CD14-positive monocyte (primary cell): ENCODE measurements at regions not wholly inside any gene's neighbourhood (a gene's known extent, or its start where the extent isn't known, plus 50 kb on each side); places are given as distances from the start of the nearest gene placed in this dataset.

Experiments
- DNase-seq, 3 donors: peaks; one replicate each; pipeline ENCODE4 v3.0.0-alpha.2; 2011 to 2022
- H2AFZ ChIP-seq: 2 replicates; pipeline ENCODE4 v1.6.0; 2012; ENCODE audit warnings: mild to moderate bottlenecking, low read depth, low read length, inconsistent platforms; ENCODE audit not compliant: insufficient read depth, poor library complexity, severe bottlenecking
- H3K27ac ChIP-seq, 2 donors: 1 replicate in 1 of 2; 2 replicates in 1 of 2; pipeline ENCODE4 v1.5.1; 2012 to 2013; ENCODE audit warnings: low read length in 2 of 2, control low read depth in 1 of 2, inconsistent platforms in 1 of 2, low read depth in 1 of 2, mild to moderate bottlenecking in 1 of 2
- H3K27me3 ChIP-seq, 2 donors: one replicate each; pipeline versions ENCODE4 v1.6.0 to v1.6.1; 2011 to 2013; ENCODE audit warnings: low read length in 2 of 2; ENCODE audit not compliant: control insufficient read depth in 2 of 2, insufficient read depth in 2 of 2
- H3K36me3 ChIP-seq, 2 donors: replicated peaks in 1 of 2; 1 replicate in 1 of 2; 2 replicates in 1 of 2; pipeline versions ENCODE4 v1.5.1 to v1.6.1; 2012 to 2013; ENCODE audit warnings: low read length in 2 of 2, control low read depth in 1 of 2, inconsistent platforms in 1 of 2, mild to moderate bottlenecking in 1 of 2; ENCODE audit not compliant: insufficient read depth in 2 of 2, control insufficient read depth in 1 of 2
- H3K4me1 ChIP-seq, 2 donors: 1 replicate in 1 of 2; 2 replicates in 1 of 2; pipeline versions ENCODE4 v1.5.1 to v1.6.1; 2012 to 2013; ENCODE audit warnings: low read length in 2 of 2, control low read depth in 1 of 2, inconsistent platforms in 1 of 2, mild to moderate bottlenecking in 1 of 2, moderate library complexity in 1 of 2; ENCODE audit not compliant: insufficient read depth in 2 of 2, control insufficient read depth in 1 of 2
- H3K4me2 ChIP-seq: replicated peaks from 2 replicates; pipeline ENCODE3; 2012; ENCODE audit warnings: low read length, moderate library complexity, mild to moderate bottlenecking; ENCODE audit not compliant: poor library complexity, severe bottlenecking; ENCODE audit errors: extremely low read depth
- H3K4me3 ChIP-seq, 3 experiments: fragments of 200-600 bp in 1 of 3; sonication (generic) in 1 of 3; replicated peaks in 1 of 3; 1 replicate in 2 of 3; 2 replicates in 1 of 3; pipeline ENCODE4 v1.5.1; 2011 to 2013; ENCODE audit warnings: low read length in 3 of 3, mild to moderate bottlenecking in 3 of 3, control low read depth in 2 of 3, low read depth in 2 of 3, inconsistent platforms in 1 of 3, moderate library complexity in 1 of 3
- H3K79me2 ChIP-seq: 2 replicates; pipeline ENCODE4 v1.6.0; 2012; ENCODE audit warnings: mild to moderate bottlenecking, control low read depth, inconsistent platforms, low read length, moderate library complexity; ENCODE audit not compliant: insufficient read depth
- H3K9ac ChIP-seq: 2 replicates; pipeline ENCODE4 v1.6.0; 2017; ENCODE audit warnings: low read length, mild to moderate bottlenecking; ENCODE audit not compliant: insufficient read depth, poor library complexity, severe bottlenecking
- H3K9me3 ChIP-seq, 2 donors: replicated peaks in 1 of 2; 1 replicate in 1 of 2; 2 replicates in 1 of 2; pipeline versions ENCODE4 v1.5.1 to v1.6.1; 2012 to 2013; ENCODE audit warnings: low read length in 2 of 2, control low read depth in 1 of 2; ENCODE audit not compliant: control insufficient read depth in 1 of 2, insufficient read depth in 1 of 2
- H4K20me1 ChIP-seq: 2 replicates; pipeline ENCODE4 v1.6.0; 2012; ENCODE audit warnings: mild to moderate bottlenecking, low read length, control low read depth, moderate library complexity; ENCODE audit not compliant: insufficient read depth
- H3K27ac Mint-ChIP-seq, 7 donors: one replicate each; pipeline ENCODE4 v1.8.0; 2020; ENCODE audit warnings: mild to moderate bottlenecking in 7 of 7, mixed read lengths in 7 of 7, moderate library complexity in 6 of 7, inconsistent platforms in 2 of 7
- H3K27me3 Mint-ChIP-seq, 3 donors: one replicate each; pipeline ENCODE4 v1.8.0; 2021 to 2022; ENCODE audit warnings: low read depth in 3 of 3, mild to moderate bottlenecking in 3 of 3, mixed read lengths in 3 of 3, moderate library complexity in 3 of 3, inconsistent platforms in 1 of 3
- H3K36me3 Mint-ChIP-seq, 2 donors: one replicate each; pipeline ENCODE4 v1.8.0; 2020; ENCODE audit warnings: mixed read lengths in 2 of 2, inconsistent platforms in 1 of 2, mild to moderate bottlenecking in 1 of 2
- H3K4me1 Mint-ChIP-seq: one replicate; pipeline ENCODE4 v1.8.0; 2020; ENCODE audit warnings: mild to moderate bottlenecking, mixed read lengths
- H3K4me3 Mint-ChIP-seq, 2 donors: one replicate each; pipeline ENCODE4 v1.8.0; 2020; ENCODE audit warnings: mild to moderate bottlenecking in 2 of 2, mixed read lengths in 2 of 2, moderate library complexity in 1 of 2
- H3K9me3 Mint-ChIP-seq, 7 donors: one replicate each; pipeline ENCODE4 v1.8.0; 2020 to 2022; ENCODE audit warnings: mixed read lengths in 7 of 7, mild to moderate bottlenecking in 6 of 7, moderate library complexity in 6 of 7, inconsistent platforms in 2 of 7
- CTCF ChIP-seq: fragments of 200-600 bp; IDR thresholded peaks from one replicate; pipeline ENCODE4 v1.8.0; 2022; ENCODE audit warnings: antibody characterized with exemption, mild to moderate bottlenecking
- WGBS: methylation state at CpG from one replicate; pipeline ENCODE4 v1.1.5; 2013; ENCODE audit warnings: missing lambda C conversion rate; ENCODE audit not compliant: insufficient coverage; 5-methylcytosine and 5-hydroxymethylcytosine counted together
- intact Hi-C, 2 donors: fragments of 100-400 bp; cut with micrococcal nuclease; formaldehyde crosslinking; loops; one replicate each; pipeline versions ENCODE4 v1.15.0 to v1.15.1; 2023

- no peak overlapping the region for H3K4me3 Mint-ChIP-seq
- Histone ChIP-seq H3K9ac (no peak overlapping the region), H3K4me2 (no peak overlapping the region), H3K9me3 (peaks cover 0 to 6% of the 10 kb centered on the region in 2 donors), H4K20me1 (no peaks in the 10 kb centered on the region), H3K4me3 (no peak overlapping the region), H2AFZ (no peak overlapping the region), H3K27me3 (no peaks in the 10 kb centered on the region), H3K27ac (no peak overlapping the region), H3K79me2 (no peaks in the 10 kb centered on the region), H3K4me1 (no peaks in the 10 kb centered on the region), H3K36me3 (no peaks in the 10 kb centered on the region)
- no peak overlapping the region for H3K27ac Mint-ChIP-seq
- no peak for DNase-seq
- no peaks in the 10 kb centered on the region for H3K4me1 Mint-ChIP-seq
- intact Hi-C loops = no loop called here
- no peaks in the 10 kb centered on the region for H3K36me3 Mint-ChIP-seq
- peaks cover 0 to 2% (median 0%) of the 10 kb centered on the region in 3 donors for H3K27me3 Mint-ChIP-seq
- H3K9me3 Mint-ChIP-seq = peaks cover 0 to 8% (median 4%) of the 10 kb centered on the region in 7 donors
- TF ChIP-seq CTCF = no peak
- WGBS = 100% methylated on average over 1 of the region's 4 CpGs
Observed at GRCh38 chr4:155568641-155569220, 97.9 kb upstream of the GUCY1A1 start.

- Histone ChIP-seq H3K9me3 (no peaks in the 10 kb centered on the region), H3K27me3 (no peaks in the 10 kb centered on the region), H3K79me2 (no peaks in the 10 kb centered on the region), H3K4me2 (no peak overlapping the region), H3K27ac (no peak overlapping the region), H2AFZ (no peak overlapping the region), H3K36me3 (no peaks in the 10 kb centered on the region), H3K9ac (no peak overlapping the region), H4K20me1 (no peaks in the 10 kb centered on the region), H3K4me1 (no peaks in the 10 kb centered on the region), H3K4me3 (no peak overlapping the region)
- Mint-ChIP-seq H3K27me3 (no peaks in the 10 kb centered on the region), H3K27ac (no peak overlapping the region), H3K4me1 (no peaks in the 10 kb centered on the region), H3K36me3 (no peaks in the 10 kb centered on the region), H3K9me3 (peaks cover 0 to 3% (median 0%) of the 10 kb centered on the region in 7 donors), H3K4me3 (no peak overlapping the region)
- no peak for DNase-seq
- intact Hi-C loops = no loop called here
- WGBS = 100% methylated on average over 1 of the region's 1 CpG
- no peak for TF ChIP-seq CTCF
Observed at GRCh38 chr4:155566354-155566753, 100.3 kb upstream of the GUCY1A1 start.
